GM10248 (cell line): ENCODE measurements at regions not wholly inside any gene's neighbourhood (a gene's known extent, or its start where the extent isn't known, plus 50 kb on each side); places are given as distances from the start of the nearest gene placed in this dataset.

Source experiments
- CTCF ChIA-PET: fragments of 300-600 bp; sonication (Branson Sonifier 250); formaldehyde crosslinking; extraction: SDS; loops from one replicate; lab custom pipeline; 2021; ENCODE audit warnings: antibody characterized with exemption; lab: Yijun Ruan, JAX
- POLR2A ChIA-PET: fragments of 350-650 bp; sonication (Branson Sonifier 250); formaldehyde crosslinking; extraction: SDS; loops from one replicate; lab custom pipeline; 2020; ENCODE audit warnings: antibody characterized with exemption; lab: Yijun Ruan, JAX
- DNase-seq: peaks from one replicate; pipeline ENCODE4 v3.0.0; 2012; ENCODE audit errors: extremely low spot score
- TF ChIP-seq, protein P1 (sequence below): IDR thresholded peaks from 2 replicates; pipeline ENCODE4 v1.5.1; 2012; ENCODE audit warnings: mild to moderate bottlenecking, low read depth; ENCODE audit errors: extremely low read depth, missing control alignments, control extremely low read depth

GRCh38 chr2:114134146-114134545 is 244.3 kb downstream of the ACTR3 start:
- DNase-seq = no peak
- CTCF ChIA-PET = interaction anchor here (0.8 to 1.0 kb wide), 2 partner anchors 34 to 106 kb away, joined by 3 read pairs; no protein-coding TSS in a partner anchor
- POLR2A ChIA-PET = no interaction called here
- TF ChIP-seq, protein P1, sequence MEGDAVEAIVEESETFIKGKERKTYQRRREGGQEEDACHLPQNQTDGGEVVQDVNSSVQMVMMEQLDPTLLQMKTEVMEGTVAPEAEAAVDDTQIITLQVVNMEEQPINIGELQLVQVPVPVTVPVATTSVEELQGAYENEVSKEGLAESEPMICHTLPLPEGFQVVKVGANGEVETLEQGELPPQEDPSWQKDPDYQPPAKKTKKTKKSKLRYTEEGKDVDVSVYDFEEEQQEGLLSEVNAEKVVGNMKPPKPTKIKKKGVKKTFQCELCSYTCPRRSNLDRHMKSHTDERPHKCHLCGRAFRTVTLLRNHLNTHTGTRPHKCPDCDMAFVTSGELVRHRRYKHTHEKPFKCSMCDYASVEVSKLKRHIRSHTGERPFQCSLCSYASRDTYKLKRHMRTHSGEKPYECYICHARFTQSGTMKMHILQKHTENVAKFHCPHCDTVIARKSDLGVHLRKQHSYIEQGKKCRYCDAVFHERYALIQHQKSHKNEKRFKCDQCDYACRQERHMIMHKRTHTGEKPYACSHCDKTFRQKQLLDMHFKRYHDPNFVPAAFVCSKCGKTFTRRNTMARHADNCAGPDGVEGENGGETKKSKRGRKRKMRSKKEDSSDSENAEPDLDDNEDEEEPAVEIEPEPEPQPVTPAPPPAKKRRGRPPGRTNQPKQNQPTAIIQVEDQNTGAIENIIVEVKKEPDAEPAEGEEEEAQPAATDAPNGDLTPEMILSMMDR = no peak

DNA sequence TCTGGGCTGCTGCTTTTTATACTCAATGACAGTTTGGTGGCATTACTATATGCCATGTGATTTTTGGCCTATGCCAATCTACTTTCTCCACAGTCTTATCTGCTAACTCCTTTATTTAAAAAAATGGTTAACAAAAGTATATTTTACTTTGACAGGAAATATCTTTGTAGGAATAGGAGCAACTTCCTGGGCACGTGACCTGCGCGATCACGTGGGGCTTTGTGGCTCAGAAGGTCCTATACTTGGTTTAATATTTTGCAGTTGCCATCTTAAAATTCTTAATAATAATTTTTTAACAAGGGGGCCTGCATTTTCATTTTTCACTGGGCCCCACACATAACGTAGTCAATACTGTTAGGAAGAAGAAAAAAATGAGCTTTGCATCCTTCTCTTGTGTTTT is 249.7 kb downstream of the ACTR3 start:
- ChIA-PET POLR2A (no interaction called here), CTCF (no interaction called here)
- no peak for DNase-seq
- TF ChIP-seq, protein P1 = no peak

DNA sequence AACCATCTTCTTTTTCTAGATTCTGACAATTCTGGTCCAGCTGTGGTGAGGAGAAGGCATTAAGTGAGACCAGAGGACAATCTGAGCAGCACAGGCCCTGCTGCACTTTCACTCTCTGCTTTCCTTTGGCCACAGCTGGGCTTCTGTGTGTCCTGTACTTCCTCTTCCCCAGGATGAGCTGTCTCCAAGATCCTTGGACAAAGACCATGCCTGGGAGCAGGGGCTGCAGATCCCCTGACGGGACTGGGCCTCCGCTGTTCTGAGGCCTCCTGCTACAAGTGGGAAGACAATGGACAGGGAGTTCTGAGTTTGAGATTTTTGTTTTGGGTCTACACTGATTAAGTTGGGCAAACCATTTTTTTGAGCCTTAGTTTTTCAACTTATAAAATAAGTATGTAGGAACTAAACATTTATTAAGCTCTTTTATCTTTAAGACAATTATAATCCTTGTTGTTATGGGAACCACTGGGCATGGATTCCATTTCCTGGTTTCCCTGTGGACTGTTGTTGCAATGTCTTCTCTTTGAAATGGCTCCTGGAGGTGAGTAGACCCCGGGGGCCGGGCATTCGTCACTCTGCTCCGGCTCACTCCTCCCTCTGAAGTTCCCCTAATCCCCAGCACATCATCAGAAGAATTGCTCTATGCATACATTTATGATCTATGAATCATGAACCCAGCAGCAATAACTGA is 266.6 kb downstream of the ACTR3 start:
- CTCF ChIA-PET = interaction anchor here (0.6 to 2.8 kb wide), 4 partner anchors 9 to 190 kb away, joined by 3 to 6 read pairs (median 3); no protein-coding TSS in a partner anchor
- no peak for DNase-seq
- POLR2A ChIA-PET = no interaction called here
- TF ChIP-seq, protein P1 = no peak

DNA sequence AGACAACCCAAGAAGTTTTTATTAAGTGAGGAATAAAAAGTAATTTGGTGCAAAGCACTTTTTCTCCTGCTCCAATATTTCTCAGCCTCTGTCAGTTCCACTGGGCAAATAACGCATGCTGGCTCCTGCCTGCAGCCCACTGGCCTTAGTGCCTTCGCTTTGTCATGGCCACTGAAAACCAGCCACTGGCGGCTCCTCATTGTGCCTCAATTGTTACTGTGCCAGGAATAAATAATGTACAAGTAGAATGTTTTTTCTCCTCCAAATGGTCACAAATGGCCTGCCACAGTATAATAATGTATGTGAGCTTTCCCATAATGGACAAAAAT is 267.1 kb downstream of the ACTR3 start:
- ChIA-PET CTCF (interaction anchor here (1.2 to 2.8 kb wide), 2 partner anchors 20 to 23 kb away, joined by 3 to 6 read pairs; no protein-coding TSS in a partner anchor), POLR2A (no interaction called here)
- no peak for DNase-seq
- TF ChIP-seq, protein P1 = no peak

DNA sequence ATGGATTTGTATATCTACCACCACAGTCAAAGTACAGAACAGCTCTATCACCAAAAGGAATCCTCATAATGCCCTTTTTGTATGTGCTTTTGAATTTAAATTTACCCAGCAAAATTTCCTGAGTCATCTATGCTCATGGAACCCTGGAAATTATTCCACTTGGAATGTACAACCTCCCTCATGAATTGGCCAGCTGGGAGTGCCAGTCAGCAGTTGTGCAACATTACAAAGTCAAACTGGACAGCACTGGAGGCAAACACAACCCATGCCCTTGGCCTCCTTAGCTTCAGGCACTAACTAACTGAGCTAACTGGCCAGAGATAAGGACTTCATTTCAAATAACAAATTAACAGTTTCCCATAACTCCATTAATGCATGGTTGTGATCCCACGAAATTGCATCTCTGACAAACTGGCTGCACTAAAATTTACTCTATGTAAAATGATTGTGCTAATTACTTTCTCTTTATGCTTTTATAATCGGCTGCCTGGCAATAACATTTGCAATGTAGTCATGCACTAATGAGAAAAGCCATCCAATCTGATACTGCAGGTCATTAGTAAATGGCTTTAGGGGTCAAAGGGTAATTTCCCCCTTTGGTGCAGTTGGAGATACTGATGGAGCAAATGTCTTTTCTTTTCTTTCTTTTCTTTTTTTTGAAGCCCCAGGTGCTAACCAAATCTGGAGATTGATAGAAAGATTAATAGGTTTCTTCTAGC is 270.5 kb downstream of the ACTR3 start:
- CTCF ChIA-PET = interaction anchor here (0.9 to 1.2 kb wide), 2 partner anchors 9 to 18 kb away, joined by 3 to 5 read pairs; no protein-coding TSS in a partner anchor

GRCh38 chr2:114161371-114161770 is 271.5 kb downstream of the ACTR3 start:
- no peak for DNase-seq
- POLR2A ChIA-PET = no interaction called here
- CTCF ChIA-PET = no interaction called here
- TF ChIP-seq, protein P1 = no peak

More for the DNA sequence above, 270.5 kb downstream of the ACTR3 start:
- DNase-seq = no peak
- TF ChIP-seq, protein P1 = no peak
- POLR2A ChIA-PET = no interaction called here
